ENCODE measurements at regions not wholly inside any gene's neighbourhood (a gene's known extent, or its start where the extent isn't known, plus 50 kb on each side); places are given as distances from the start of the nearest gene placed in this dataset.

- DNase-seq: no peak
These were observed 238.2 kb upstream of the NLRP1 start for GRCh38 chr17:5822281-5823060.

DNA sequence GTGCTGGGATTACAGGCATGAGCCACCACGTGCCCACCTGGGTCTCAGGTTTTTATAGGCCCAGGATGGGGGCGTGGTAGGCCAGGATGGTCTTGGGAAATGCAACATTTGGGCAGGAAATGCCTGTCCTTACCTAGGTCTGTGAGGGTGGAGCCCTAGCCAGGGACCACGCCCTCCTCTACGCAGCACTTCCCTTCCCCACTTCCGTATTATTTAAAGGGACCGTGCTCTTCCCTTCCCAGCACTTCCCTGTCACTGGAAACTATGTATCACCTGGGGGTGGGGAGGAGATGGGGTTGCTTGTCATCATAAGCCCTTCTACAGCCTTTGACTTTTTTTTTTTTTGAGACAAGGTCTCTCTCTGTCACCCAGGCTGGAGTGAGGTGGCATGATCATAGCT is 238.9 kb upstream of the NLRP1 start:
- DNase-seq: no peak

GRCh38 chr17:5825717-5826330 is 241.5 kb upstream of the NLRP1 start:
- DNase-seq: no peak

DNA sequence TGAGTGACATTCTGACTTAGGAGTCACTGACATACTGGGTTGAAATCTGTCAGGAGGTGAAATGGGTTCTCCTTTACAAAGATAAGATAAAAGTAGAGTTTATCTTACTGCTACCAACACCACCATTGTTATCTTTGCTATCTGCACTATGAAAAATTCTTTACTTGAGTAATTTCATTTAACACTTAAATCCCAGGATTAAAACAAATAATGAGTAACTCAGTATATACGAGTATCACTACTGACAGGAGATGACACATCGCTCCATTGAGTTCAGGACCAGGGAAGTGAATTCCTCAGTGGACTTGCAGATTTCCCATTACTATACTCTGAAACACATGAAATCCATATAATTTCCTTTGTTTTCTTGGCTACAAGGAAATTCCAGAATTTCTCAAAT is 242.1 kb upstream of the NLRP1 start:
- DNase-seq: no peak

DNA sequence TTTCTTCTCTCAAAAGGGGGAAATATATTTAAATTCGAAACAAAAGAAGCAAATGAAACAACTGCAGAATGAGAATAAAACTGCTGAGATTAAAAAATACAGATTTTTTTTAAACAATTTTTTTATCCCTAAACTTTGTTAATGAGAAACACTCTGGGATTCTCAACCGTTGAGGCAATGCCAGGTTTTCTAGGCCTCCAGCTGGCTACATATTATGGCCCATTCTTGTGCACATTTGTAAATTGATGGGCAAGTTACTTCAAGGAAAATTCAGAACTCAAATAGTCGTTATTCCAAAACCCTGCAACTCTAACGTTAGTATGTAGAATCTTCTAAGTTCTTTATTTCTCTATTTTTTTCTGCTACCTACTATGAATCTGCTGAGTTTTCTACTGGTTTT is 239.3 kb upstream of the WSCD1 start:
- DNase-seq: no peak

GRCh38 chr17:5832886-5833285 is 237.3 kb upstream of the WSCD1 start:
- peak; percentile 6 for DNase-seq

DNA sequence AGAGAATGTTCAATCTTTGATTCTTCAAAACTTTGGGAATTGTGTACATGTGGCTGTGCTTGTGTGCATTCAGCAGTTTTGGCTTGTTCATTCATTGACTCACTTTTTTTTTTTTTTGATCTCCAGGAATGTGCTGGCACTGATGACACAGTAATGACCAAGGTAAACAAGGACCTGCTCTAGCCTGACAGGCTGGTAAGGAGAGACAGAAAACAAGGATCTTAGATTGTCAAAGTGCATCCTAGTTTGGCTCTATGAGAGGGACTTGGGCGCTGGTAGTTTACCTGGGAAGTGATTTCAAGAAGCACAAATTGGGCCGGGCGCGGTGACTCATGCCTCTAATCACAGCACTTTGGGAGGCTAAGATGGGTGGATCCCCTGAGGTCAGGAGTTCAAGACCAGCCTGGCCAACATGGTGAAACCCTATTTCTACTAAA is 233.1 kb upstream of the WSCD1 start:
- DNase-seq: no peak

DNA sequence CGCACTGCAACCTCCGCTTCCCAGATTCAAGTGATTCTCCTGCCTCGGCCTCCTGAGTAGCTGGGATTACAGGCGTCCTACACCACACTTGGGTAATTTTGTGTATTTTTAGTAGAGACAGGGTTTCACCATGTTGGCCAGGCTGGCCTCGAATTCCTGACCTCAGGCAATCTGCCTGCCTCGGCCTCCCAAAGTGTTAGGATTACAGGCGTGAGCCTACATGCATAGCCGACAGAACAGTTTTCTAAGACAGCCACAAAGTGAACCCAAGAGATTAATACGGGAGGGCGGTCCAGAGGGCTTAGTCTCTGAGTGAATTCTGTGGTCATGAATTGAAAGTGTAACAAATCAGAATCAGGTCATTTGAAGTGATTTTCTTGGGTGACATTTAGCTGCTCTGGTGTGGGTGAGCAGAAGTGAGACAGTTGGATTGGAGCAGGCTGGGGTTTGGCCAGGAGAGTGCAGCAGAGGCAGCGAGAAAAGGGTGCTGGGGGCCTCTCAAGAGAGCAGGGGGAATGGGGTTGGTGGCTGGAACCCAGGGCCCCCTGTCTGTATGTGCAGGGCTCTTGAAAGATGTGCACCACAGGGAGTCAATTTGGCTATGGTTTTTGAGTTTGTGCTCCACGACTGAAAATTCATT is 231.4 kb upstream of the WSCD1 start:
- DNase-seq: no peak

GRCh38 chr17:5840811-5841446 is 229.2 kb upstream of the WSCD1 start:
- no peak for DNase-seq

- no peak for DNase-seq
These were observed 228.3 kb upstream of the WSCD1 start for GRCh38 chr17:5841862-5842261.

- DNase-seq: no peak
These were observed 226.7 kb upstream of the WSCD1 start for GRCh38 chr17:5843366-5844026.

- no peak for DNase-seq
These were observed 224.2 kb upstream of the WSCD1 start for GRCh38 chr17:5846001-5846400.

- no peak for DNase-seq
These were observed 215.2 kb upstream of the WSCD1 start for GRCh38 chr17:5854871-5855554.

- DNase-seq: no peak
These were observed 208.9 kb upstream of the WSCD1 start for GRCh38 chr17:5861246-5861645.

DNA sequence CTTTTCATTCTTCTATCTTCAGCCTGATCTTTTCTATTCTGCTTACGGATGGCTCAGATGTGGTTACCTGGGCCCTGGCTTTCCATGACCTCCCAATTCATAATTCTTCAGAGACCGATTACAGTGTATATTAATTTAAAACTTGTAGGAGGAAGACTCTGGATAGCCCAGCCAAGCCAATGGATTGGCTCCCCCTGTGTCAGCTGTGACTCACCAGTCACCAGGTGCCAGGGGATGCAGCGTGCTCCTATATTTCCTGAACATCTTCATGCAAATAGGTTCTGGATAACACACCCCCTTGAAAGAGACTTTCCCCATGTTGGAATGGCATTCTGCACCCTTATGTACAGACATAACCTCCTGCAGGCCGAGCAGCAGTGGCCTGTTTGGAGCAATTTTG is 208.3 kb upstream of the WSCD1 start:
- DNase-seq: no peak

- no peak for DNase-seq
These were observed 207.8 kb upstream of the WSCD1 start for GRCh38 chr17:5862395-5862794.

- no peak for DNase-seq
These were observed 205.2 kb upstream of the WSCD1 start for GRCh38 chr17:5864741-5865657.

DNA sequence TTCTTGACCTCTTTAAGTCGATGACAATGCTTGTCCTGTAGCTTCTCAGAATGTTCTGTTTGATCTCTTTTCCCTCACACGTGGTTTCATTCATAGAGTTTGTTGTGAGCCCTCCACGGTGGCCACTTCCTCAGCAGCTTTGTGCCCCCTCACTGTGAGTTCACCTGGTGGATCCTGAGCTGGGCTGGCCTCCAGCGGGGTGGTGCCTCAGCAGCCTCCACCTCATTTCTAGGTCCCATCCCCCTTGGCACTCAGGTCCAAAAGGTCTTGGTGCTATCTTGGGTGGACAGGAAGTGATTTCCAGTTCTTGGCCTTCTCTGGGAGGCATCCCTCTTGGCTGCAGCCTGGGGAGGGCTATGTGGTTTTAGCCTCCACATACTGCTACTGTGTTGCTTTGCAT is 203.2 kb upstream of the WSCD1 start:
- no peak for DNase-seq

DNA sequence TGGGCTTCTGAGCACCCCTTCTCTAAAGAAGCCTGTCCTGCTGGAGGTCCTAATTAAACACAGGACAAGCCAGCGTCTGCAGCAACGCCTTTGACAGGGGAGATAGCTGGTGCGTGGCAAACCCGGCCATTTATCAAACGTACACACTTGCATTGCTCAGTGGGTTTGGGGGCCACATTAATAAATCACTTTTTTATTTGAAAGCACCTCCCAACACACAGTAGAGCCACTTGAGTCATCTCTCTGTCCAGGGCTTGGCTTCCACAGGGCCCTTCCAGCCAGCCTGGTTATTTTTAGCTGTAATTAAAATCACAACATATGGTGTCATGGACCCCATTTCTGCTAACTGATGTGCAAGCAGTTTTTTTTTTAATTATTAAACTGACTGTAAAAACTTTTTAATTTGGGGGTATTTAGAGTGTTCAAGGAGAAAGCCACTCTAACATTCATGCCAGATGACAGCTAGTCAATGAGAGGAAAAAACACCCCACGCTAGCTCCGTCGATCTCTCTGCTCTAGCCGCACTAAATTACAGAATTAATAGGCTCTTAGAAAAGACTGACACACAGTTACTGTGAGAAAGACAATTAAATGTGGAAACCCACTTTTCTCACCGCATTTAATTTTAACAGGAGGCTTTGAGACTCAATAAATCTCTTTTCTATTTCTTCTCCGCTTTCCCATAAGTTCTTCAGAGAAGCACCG is 201.0 kb upstream of the WSCD1 start:
- no peak for DNase-seq

DNA sequence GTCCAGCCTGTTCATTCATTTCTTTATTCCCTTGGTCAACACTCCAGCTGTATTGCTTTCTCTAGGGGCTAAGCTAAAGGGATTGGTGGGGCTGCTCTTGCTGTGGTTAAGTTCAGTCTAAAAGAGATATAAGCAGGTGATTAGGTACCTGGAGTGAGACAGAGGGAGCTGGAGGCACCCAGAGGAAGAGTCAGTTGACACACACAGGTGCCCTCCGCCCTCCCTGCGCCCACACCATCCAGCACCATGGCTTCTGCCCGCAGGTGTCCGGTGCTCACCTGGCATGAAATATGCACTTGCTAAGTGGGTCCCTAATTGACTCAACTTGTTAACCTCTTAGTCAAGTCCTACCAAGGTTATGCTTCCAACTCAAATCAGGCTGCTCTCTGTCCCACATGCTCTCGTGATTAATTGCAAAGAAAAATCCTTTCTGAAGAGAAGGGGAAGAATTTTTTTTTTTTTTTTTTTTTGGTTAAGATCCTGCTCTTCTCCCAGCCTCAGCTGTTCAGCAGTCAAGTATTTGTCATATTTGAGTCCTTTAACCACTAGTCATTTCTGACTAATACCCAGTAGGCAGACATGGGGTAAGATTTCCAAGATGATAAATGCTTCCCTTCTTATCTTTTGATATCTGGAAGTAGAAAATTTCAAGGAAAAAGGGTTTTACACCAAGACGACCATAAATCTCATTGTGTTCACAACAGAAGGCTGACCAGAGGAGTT is 199.8 kb upstream of the WSCD1 start:
- no peak for DNase-seq

Data from NCI-H2029 (cell line).